K562 (cell line): ENCODE measurements at regions not wholly inside any gene's neighbourhood (a gene's known extent, or its start where the extent isn't known, plus 50 kb on each side); places are given as distances from the start of the nearest gene placed in this dataset.

Source experiments
- CHD2 ChIP-seq: IDR thresholded peaks from 2 replicates; pipeline ENCODE4 v1.6.1; 2011; ENCODE audit warnings: low read depth, low read length
- EP300 ChIP-seq: IDR thresholded peaks from 2 replicates; pipeline ENCODE4 v1.6.1; 2012; ENCODE audit warnings: low read length, improper control_type of control experiment
- ESRRA ChIP-seq: fragments of 450-650 bp; IDR thresholded peaks from 2 replicates; pipeline ENCODE4 v1.6.1; 2014; ENCODE audit warnings: low read depth, mild to moderate bottlenecking, moderate library complexity, borderline replicate concordance
- TCF7L2 ChIP-seq: fragments of 150-350 bp; IDR thresholded peaks from 2 replicates; pipeline ENCODE4 v1.6.1; 2016; ENCODE audit warnings: low read depth, mild to moderate bottlenecking, low read length, moderate library complexity
- TF ChIP-seq, protein P1 (sequence below): fragments of 450-650 bp; IDR thresholded peaks from 2 replicates; pipeline ENCODE4 v1.7.1; 2018; ENCODE audit warnings: mild to moderate bottlenecking, low read depth; ENCODE audit not compliant: partially characterized antibody
- TF ChIP-seq, protein P2 (sequence below), 3 experiments: IDR thresholded peaks in 2 of 3; conservative IDR thresholded peaks in 1 of 3; 2 replicates each; pipeline ENCODE4 v1.5.1; 2011 to 2012; ENCODE audit warnings: low read length in 3 of 3, mild to moderate bottlenecking in 3 of 3, control low read depth in 2 of 3, improper control_type of control experiment in 1 of 3, inconsistent platforms in 1 of 3, low read depth in 1 of 3, mixed read lengths in 1 of 3, moderate library complexity in 1 of 3; ENCODE audit not compliant: insufficient read depth in 2 of 3

DNA sequence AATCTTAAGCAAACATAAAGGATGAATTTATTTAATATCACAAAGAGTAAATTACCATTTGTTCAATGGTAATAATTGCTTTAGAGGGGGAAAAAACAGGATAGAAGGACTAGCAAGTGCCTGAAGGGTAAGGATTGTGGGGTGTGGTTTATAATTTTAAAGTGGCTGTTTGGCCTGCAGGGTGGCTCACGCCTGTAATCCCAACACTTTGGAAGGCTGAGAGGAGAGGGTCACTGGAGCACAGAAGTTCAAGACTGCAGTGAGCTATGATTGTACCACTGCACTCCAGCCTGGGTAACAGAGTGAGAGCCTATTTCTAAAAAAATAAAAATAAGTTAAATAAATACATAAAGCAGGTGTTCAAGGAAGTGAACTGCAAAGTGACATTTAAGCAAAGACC is 199.9 kb upstream of the AHR start:
- TF ChIP-seq, protein P1, sequence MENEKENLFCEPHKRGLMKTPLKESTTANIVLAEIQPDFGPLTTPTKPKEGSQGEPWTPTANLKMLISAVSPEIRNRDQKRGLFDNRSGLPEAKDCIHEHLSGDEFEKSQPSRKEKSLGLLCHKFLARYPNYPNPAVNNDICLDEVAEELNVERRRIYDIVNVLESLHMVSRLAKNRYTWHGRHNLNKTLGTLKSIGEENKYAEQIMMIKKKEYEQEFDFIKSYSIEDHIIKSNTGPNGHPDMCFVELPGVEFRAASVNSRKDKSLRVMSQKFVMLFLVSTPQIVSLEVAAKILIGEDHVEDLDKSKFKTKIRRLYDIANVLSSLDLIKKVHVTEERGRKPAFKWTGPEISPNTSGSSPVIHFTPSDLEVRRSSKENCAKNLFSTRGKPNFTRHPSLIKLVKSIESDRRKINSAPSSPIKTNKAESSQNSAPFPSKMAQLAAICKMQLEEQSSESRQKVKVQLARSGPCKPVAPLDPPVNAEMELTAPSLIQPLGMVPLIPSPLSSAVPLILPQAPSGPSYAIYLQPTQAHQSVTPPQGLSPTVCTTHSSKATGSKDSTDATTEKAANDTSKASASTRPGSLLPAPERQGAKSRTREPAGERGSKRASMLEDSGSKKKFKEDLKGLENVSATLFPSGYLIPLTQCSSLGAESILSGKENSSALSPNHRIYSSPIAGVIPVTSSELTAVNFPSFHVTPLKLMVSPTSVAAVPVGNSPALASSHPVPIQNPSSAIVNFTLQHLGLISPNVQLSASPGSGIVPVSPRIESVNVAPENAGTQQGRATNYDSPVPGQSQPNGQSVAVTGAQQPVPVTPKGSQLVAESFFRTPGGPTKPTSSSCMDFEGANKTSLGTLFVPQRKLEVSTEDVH, result no peak
- TF ChIP-seq ESRRA (no peak), TCF7L2 (no peak), EP300 (no peak), CHD2 (no peak)
- TF ChIP-seq, protein P2, sequence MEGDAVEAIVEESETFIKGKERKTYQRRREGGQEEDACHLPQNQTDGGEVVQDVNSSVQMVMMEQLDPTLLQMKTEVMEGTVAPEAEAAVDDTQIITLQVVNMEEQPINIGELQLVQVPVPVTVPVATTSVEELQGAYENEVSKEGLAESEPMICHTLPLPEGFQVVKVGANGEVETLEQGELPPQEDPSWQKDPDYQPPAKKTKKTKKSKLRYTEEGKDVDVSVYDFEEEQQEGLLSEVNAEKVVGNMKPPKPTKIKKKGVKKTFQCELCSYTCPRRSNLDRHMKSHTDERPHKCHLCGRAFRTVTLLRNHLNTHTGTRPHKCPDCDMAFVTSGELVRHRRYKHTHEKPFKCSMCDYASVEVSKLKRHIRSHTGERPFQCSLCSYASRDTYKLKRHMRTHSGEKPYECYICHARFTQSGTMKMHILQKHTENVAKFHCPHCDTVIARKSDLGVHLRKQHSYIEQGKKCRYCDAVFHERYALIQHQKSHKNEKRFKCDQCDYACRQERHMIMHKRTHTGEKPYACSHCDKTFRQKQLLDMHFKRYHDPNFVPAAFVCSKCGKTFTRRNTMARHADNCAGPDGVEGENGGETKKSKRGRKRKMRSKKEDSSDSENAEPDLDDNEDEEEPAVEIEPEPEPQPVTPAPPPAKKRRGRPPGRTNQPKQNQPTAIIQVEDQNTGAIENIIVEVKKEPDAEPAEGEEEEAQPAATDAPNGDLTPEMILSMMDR (IDR thresholded peaks at IDR 0.05 in 2 of 3, conservative IDR thresholded peaks at IDR 0.05 in 1 of 3; ENCODE audit: insufficient read depth in 2 of 3, low read depth in 1 of 3, low read length in 3 of 3), result no peak
